Stimulated activated CD4-positive, alpha-beta T cell treated with anti-CD3 and anti-CD28 coated beads, Interleukin-2, amount 100 ng/mL, for 4 hours (primary cell): ENCODE measurements at regions not wholly inside any gene's neighbourhood (a gene's known extent, or its start where the extent isn't known, plus 50 kb on each side); places are given as distances from the start of the nearest gene placed in this dataset.
"Not testable (repeated sequence)": the region's sequence is repeated elsewhere in the genome, so short reads cannot be mapped to it uniquely, and the experiment has no call there.

Experiments used
- DNase-seq: peaks from one replicate; pipeline ENCODE4 v3.0.0-alpha.2; 2020; ENCODE audit warnings: low read depth

DNA sequence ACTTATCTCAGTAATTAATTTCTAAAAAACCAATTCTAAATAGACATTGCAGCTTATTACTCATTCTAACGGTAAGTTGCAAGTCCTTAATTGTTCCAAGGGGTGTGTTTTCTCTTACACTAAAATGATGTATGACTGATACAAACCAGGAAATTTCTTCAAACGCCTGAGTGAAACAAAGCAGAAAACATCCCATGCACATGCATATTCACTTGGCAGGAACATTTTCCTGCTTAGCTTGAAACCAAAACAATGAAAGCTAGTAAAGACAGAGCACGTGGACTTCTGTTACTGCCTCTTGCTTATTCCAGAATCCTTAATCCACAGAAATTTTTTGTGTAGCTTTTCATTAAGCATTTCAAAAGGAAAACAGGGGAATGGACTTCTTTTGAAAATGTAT is 187.7 kb downstream of the MTERF1 start:
- no peak for DNase-seq

DNA sequence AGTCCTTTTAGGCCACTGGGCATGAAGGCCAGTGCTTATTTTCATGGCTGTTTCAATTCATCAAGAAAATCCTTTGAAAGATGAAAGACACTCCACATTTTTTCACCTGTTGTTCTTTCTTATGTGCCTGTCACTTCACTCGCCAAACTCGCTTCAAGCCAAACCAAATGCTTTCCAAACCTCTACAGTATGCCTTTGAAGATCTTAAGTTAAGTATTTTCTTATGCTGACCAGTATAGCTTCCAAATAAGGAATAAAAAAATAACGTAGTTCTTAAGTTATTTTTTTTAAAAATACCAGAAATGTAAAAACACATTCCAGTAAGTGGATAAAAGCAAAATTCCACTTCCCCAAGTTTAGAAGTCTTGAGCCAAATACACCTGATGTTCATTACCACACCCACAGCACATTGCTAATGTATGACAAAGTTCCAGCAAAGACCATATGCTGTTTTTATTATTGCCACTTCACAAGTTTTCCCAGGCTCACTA is 186.1 kb downstream of the MTERF1 start:
- DNase-seq: no peak

DNA sequence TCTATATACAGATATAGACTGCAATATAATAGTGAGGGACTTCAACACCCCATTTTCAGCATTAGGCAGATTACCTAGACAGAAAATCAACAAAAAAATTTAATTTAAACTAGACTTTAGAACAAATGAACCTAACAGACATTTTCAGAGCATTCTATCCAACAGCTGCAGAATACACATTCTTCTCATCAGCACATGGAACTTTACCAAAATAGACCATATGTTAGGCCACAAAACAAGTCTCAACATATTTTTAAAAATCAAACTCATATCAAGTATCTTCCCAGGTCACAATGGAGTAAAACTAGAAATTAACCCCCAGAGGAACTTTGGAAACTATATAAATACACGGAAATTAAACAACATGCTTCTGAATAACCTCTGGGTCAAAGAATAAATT is 169.6 kb downstream of the MTERF1 start:
- DNase-seq: no peak

DNA sequence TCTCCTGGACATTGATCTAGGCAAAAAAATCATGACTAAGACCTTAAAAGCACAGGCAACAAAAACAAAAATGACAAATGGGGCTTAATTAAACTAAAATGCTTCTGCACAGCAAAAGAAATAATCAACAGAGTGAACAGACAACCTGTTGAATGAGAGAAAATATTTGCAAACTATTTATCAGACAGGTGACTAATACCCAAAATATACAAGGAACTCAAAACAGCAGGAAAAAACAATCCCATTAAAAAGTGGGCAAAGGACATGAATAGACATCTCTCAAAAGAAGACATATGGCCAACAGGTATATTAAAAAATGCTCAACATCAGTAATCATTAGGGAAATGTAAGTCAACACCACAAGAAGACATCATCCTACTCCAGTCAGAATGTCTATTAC is 166.8 kb downstream of the MTERF1 start:
- DNase-seq: no peak

DNA sequence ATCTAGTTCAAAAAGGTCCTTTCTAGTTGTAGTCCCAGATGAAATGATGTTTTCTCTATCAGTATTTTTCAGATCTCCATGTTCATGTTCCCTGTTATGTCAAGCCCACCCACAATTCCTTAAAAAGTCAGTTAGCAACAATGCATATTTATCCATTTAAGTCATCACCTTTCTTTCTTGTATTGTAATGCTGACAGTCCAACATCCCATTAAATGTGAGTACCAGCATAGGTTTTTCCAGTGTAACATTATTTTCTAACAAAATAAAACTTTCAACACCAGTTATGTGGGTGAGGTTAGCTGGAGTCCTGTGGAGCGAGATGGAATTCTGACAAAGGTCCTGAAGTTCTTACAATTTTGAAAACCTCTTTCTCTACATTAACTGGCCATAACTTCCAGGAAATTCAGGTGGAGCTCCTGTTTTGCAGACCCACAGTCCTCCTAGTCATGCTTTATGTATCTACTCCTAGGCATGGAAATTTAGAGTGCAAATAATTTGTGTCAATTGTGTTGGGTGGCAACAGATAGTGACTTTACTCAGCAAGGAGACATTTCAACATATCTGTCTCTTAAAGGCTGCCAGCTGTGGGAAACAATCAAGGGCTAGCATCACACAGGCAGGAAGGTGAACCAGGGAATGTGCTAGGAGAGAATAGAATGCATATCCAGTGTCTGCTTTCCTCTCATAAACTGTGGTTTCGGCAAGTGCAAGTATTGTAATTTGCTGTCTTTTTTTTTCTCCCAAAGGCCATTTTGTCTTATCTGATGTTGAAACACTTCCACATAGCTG is 162.6 kb downstream of the MTERF1 start:
- DNase-seq: no peak

DNA sequence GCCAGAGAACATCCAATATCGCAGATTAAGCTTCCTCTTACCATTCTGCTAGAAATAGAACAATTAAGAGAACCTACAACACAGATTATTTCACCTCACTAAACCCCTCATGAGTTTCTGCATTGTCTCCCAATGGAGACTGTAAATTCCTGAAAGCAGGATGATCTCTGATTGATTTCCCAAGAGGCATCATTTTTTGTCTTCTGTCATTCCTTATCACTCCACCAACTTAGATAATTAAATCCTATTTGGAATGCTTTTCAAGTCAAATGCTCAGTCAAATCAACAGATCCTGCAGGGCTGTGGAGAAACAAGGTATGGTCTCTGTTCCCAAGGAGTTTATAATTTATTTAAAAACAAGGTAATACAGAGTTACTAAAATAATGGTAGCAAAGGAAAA is 161.5 kb downstream of the MTERF1 start:
- DNase-seq: no peak

DNA sequence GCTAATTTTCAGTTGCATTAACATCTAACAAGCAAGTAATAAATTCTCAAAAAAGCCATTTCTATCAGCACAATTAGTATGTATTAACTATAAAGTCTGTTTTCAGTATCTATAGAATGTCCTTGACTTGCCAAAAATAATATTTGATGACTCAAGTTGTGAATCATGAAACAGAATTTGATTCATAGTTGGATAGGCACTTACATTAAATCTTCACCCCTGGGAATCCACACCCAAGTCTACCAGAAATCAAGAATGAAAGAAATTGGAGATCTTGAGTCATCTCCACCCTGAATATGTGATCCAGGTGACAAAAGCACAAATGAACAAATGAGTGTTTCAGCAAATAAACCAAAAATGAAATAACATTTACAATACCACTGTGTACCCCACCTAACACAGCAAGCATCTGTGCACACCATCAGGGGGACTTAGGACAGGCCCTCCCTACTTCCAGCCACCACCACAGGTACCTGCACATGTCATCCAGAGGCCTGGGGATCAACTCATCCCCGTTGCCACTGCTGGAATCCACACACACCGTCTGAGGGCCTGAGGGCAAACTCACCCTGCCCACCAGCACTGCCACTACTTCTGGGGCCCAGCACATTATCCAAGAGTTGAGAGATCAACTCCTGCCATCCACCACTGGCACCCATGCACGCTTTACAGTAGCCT is 160.1 kb downstream of the MTERF1 start:
- no peak for DNase-seq

DNA sequence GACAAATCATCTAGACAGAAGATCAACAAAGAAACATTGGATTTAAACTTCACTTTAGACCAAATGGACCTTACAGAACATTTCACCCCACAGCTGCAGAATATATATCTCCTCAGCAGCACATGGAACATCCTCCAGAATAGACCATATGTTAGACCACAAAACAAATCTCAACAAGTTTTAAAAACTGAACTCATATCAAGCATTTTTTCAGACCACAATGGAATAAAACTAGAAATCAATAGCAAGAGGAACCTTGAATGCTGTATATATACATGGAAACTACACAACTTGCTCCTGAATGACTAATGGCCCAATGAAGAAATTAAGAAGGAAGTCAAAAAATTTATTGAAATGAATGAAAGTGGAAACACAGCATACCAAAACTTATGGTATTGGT is 157.7 kb downstream of the MTERF1 start:
- DNase-seq: no peak

DNA sequence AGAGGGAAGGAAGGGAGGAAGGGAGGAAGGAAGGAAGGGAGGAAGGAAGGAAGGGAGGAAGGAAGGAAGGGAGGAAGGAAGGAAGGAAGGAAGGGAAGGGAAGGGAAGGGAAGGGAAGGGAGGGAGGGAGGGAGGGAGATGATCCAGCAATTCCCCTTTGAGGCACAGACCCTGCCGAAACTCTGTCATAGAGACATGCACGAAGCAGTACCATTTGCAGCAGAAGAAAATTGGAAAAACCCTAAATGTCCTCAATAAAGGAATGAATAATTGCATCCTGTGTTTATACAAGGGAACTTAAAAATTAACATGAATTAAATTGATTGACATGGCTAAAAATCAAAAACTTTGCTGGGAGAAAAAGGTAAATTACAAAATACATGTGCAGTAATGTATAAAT is 151.5 kb downstream of the MTERF1 start:
- DNase-seq: not testable (repeated sequence)

DNA sequence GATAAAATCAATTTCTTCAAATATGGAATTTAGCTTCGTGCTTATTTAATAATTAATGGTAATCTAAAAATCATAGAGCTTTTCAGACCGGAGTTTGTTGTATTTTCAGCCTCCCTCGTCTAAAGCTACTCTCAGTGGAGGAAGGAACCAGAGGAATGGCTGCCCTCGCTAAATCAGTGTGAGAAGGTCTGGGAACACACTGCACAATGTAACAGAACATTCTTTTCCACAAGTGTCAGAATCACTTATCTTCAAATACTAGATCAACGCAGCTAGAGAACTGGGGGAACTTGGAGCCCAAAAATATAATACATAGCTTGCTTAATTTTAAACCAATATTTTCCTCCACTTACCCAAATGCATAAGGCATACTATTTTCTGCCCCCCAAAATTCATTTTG is 148.5 kb downstream of the MTERF1 start:
- DNase-seq: no peak

DNA sequence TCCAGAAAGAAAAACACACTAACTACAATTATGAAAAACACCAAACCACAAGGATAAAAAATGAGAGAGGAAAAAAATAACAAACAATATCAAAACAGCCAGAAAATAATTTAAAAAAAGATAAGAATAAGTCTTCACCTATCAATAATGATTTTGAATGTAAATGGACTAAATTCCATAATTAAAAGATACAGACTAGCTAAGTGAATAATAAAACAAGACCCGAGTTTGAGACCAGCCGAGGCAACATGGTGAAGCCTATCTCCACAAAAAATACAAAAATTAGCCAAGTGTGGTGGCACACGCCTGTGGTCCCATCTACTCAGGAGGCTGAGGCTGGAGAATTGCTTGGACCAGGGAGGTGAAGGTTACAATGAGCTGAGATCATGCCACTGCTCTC is 131.1 kb downstream of the MTERF1 start:
- DNase-seq: no peak

DNA sequence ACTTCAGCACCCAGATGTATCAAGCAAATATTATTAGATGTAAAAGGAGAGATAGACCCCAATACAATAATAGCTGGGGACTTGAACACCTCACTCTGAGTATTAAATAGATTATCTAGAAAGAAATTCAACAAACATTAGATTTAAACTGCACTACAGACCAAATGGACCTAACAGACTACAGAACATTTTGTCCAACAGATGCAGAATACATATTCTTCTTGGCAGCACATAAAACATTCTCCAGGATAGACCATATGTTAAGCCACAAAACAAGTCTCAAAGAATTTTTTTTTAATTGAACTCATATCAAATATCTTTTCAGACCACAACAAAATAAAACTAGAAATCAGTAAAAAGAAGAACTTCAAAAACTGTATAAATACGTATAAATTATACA is 130.4 kb downstream of the MTERF1 start:
- DNase-seq: no peak

DNA sequence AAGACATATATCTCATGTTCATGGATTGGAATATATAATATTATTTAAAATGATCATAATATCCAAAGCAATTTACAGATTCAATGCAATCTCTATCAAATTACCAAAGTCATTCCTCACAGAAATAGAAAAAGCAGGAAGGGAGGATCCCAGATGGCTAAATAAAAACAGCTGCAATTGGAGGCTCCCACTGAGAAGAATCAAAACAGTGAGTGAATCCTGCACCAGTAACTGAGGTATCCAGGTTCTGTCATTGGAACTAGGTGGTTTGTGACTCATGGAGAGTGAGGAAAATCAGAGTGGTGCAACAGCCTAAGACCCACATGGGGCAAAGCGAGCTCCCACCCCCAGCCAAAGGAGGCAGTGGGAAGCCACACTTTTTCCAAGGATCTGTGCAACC is 128.4 kb downstream of the MTERF1 start:
- no peak for DNase-seq

DNA sequence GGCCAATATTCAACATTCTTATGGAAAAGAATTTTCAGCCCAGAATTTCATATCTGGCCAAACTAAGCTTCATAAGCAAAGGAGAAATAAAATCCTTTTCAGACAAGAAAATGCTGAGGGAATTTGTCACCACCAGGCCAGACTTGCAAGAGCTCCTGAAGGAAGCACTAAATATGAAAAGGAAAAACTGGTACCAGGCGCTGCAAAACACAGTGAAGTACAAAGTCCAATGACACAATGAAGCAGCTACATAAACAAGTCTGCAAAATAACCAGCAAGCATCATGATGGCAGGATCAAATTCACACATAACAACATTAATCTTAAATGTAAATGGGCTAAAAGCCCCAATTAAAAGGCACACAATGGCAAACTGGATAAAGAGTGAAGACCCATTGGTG is 126.2 kb downstream of the MTERF1 start:
- not testable (repeated sequence) for DNase-seq

DNA sequence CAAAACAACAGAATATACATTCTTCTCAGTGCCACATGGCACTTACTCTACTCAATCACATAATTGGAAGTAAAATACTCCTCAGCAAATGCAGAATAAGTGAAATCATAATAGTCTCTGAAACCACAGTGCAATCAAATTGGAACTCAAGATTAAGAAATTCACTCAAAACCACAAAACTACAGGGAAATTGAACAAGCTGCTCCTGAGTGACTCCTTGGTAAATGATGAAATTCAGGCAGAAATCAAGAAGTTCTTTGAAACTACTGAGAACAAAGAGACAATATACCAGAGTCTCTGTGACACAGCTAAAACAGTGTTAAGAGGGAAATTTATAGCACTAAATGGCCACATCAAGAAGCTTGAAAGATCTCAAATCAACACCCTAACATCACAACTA is 125.4 kb downstream of the MTERF1 start:
- not testable (repeated sequence) for DNase-seq

DNA sequence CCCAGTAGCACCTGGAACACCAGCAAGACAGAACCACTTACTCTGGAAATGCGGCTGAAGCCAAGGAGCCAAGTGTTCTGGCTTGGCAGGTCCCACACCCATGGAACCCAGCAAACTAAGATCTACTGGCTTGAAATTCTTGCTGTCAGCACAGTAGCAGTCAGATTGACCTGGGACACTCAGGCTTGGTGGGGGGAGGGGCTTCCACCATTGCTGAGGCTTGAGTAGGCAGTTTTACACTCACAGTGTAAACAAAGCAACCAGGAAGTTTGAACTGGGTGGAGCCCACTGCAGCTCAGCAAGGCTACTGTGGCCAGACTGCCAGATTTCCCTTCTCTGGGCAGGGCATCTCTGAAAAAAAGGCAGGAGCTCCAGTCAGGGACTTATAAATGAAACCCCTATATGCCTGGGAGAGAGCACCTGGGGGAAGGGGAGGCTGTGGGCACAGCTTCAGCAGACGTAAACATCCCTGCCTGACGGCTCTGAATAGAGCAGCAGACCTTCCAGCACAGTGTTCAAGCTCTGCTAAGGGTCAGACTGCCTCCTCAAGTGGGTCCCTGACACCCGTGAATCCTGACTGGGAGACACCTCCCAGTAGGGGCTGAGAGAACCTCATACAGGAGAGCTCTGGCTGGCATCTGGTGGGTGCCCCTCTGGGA is 121.2 kb downstream of the MTERF1 start:
- DNase-seq: no peak

DNA sequence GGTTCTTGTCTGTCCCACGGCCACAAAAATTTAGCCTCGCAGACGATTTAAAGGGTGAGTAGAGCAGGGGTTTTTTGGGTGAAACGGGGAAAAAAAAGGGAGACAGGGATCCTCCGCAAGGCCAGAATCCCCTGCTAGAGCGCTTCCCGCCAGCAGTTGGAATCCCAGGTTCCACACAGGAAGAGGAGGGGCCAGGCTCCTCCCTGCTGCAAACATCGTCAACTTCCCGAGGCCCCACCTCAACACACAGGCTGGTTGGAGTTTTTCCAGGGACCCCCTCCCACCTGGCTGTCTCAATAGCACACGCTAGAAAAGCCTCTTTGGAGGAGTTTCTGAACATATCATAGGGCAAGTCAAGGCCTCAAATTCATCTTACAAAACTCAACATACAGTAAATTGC is 112.7 kb downstream of the MTERF1 start:
- no peak for DNase-seq

DNA sequence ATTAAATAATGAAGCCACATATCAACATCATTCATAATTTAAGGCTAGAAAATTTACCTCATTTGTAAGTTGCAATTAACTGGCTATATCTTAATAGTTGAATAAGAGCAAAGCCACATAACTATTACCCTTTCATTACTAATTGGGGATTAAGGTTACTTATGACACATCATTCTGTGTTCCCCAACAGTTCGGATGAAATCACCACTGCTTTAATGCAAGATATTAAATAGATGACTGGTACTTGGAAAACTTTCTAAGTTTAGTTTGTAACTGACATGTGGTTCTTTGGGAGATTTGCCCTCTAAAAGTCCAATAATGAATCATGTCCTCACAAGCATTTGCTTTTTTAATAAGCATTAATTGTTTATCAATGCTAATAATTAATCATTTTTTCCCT is 109.1 kb downstream of the MTERF1 start:
- no peak for DNase-seq

DNA sequence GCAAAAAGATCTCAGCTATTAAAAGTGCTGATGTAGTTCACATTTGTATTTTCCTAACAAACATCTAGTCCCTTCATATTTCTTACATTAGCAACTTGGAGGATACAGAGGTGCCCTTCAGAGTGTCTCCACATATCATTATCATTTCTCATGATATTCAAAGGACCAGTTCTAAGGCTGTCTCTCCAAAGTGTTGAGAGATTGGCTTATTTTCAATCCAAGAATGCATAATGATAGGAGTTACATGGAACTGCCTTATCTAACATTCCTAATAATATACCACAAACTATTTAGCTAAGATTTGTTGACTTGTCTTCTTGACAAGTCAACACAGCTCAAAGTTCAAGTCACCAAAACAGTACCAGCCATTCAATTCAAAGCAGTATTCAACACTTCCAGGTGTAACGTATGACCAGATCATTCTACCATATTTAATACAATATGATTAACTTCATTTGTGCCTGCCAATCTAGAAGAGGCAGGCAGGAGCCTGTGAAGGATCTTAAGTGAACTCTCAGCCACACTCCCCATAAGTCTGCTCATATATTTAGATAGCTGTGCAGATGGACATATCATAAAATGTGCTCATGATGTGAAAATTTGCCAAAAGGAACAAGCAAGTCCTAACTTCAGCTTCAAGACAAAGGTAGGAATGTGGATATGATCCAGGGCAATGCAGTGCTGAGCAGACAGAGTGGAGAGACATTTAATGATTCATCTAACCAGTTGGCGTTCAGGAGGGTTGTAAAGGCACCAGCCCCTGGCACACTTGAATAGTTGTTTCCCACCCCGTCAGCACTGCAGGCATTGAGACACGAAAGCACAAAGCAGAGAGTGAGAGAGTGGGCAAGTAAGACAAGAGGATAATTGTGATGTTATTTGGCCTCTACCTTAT is 108.3 kb downstream of the MTERF1 start:
- DNase-seq: no peak

DNA sequence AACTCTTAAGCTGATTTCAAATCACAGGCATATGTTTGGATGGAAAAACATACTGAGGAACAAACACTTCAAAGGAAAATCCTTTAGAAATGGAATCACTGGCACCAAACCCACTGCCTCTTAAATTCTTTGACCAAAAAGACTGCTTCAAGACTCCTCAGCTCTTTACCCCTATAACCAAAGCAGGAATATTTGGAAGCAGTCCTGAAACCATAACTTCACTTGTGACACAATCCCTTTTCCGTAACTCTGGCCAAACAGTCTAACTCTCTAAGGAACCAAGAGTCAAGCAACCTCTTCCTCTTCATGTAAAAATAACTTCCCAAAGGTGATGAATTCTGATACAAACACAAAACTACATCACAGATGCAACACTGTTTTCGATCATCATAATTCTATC is 104.3 kb downstream of the MTERF1 start:
- DNase-seq: no peak

DNA sequence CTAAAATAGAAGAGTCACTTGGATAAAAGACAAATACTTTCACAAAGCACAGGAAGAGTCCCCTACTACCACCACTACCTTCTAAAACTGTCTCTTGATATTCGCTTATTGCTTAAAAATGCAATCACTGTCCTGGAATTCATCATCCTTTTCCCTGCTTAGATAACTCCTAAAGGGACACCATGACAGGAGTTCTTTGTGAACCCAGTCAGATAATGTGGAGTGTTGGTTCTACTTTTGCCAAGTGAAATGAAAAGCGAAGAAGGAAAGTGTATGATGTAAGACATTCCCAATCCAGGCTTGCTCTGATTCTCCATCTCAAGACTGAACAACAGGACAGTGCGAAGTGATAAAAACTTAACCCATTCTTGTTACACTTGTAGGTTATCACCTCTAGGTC is 103.0 kb downstream of the MTERF1 start:
- no peak for DNase-seq

DNA sequence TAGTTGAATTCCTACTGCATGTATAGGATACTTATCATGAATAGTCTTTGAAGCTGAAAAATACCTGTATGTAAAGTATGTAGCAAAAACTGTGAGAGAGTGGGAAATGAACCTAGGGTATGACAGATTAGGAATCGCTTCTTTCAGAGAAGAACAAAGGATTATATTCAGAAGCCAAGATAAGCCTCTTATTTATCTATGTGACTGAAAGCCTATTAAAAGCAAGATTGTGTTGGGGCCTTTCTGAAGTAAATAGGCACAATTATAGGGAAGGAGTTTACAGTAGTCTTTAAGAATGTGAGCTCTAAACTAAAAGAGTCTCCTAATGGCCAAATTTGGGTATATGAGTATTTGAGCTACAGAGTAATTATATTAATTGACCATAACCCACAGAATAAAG is 102.1 kb downstream of the MTERF1 start:
- no peak for DNase-seq
